HG03457 (cell line): ENCODE measurements at regions not wholly inside any gene's neighbourhood (a gene's known extent, or its start where the extent isn't known, plus 50 kb on each side); places are given as distances from the start of the nearest gene placed in this dataset.
"Not testable (repeated sequence)": the region's sequence is repeated elsewhere in the genome, so short reads cannot be mapped to it uniquely, and the experiment has no call there.

Source experiments
- ATAC-seq: cut with Tn5 transposase; IDR thresholded peaks from one replicate; pipeline ENCODE4 v1.9.1; 2021; ENCODE audit warnings: moderate number of reproducible peaks; ENCODE audit not compliant: unreplicated experiment

GRCh38 chr5:109580225-109580624, 109.5 kb upstream of the MAN2A1 start:
- ATAC-seq = no peak

- ATAC-seq = no peak
Measured at GRCh38 chr5:109575506-109575905, 114.2 kb upstream of the MAN2A1 start.

- no peak for ATAC-seq
Measured at GRCh38 chr5:109574985-109575384, 114.7 kb upstream of the MAN2A1 start.

- ATAC-seq = no peak
Measured at GRCh38 chr5:109573766-109574165, 116.0 kb upstream of the MAN2A1 start.

- ATAC-seq = no peak
Measured at GRCh38 chr5:109573256-109573655, 116.5 kb upstream of the MAN2A1 start.

GRCh38 chr5:109571785-109572184, 117.9 kb upstream of the MAN2A1 start:
- ATAC-seq = no peak

GRCh38 chr5:109570362-109570874, 119.3 kb upstream of the MAN2A1 start:
- ATAC-seq = no peak

- no peak for ATAC-seq
Measured at GRCh38 chr5:109567374-109568044, 122.2 kb upstream of the MAN2A1 start.

- no peak for ATAC-seq
Measured at GRCh38 chr5:109566361-109566760, 123.4 kb upstream of the MAN2A1 start.

- no peak for ATAC-seq
Measured at GRCh38 chr5:109563739-109564138, 126.0 kb upstream of the MAN2A1 start.

- no peak for ATAC-seq
Measured at GRCh38 chr5:109563189-109563588, 126.5 kb upstream of the MAN2A1 start.

GRCh38 chr5:109562441-109562840, 127.3 kb upstream of the MAN2A1 start:
- no peak for ATAC-seq

- no peak for ATAC-seq
Measured at GRCh38 chr5:109561447-109561846, 128.3 kb upstream of the MAN2A1 start.

GRCh38 chr5:109560554-109560953, 129.2 kb upstream of the MAN2A1 start:
- ATAC-seq = no peak

GRCh38 chr5:109558952-109559351, 130.8 kb upstream of the MAN2A1 start:
- ATAC-seq = no peak

- ATAC-seq = no peak
Measured at GRCh38 chr5:109558364-109558763, 131.4 kb upstream of the MAN2A1 start.

- ATAC-seq = no peak
Measured at GRCh38 chr5:109553846-109554245, 135.9 kb upstream of the MAN2A1 start.

- ATAC-seq = not testable (repeated sequence)
Measured at GRCh38 chr5:109551234-109551633, 138.5 kb upstream of the MAN2A1 start.

- no peak for ATAC-seq
Measured at GRCh38 chr5:109550077-109550476, 139.7 kb upstream of the MAN2A1 start.

GRCh38 chr5:109546461-109546860, 136.7 kb upstream of the PJA2 start:
- ATAC-seq = no peak

GRCh38 chr5:109544873-109545272, 135.1 kb upstream of the PJA2 start:
- ATAC-seq = not testable (repeated sequence)

- ATAC-seq = not testable (repeated sequence)
Measured at GRCh38 chr5:109538692-109539091, 128.9 kb upstream of the PJA2 start.

- not testable (repeated sequence) for ATAC-seq
Measured at GRCh38 chr5:109535090-109535489, 125.3 kb upstream of the PJA2 start.
